PC-9 (cell line): ENCODE measurements at regions not wholly inside any gene's neighbourhood (a gene's known extent, or its start where the extent isn't known, plus 50 kb on each side); places are given as distances from the start of the nearest gene placed in this dataset.

ENCODE experiments used
- CTCF ChIP-seq: fragments of 200-600 bp; sonication (generic); conservative IDR thresholded peaks from 2 replicates; pipeline ENCODE4 v1.6.1; 2017; ENCODE audit warnings: mixed run types, antibody characterized with exemption, mild to moderate bottlenecking, moderate library complexity
- EZH2 ChIP-seq: fragments of 200-600 bp; sonication (generic); IDR thresholded peaks from 2 replicates; pipeline ENCODE4 v1.8.0; 2017; ENCODE audit warnings: antibody characterized with exemption, low read depth

GRCh38 chr2:238581126-238581525, 154.4 kb downstream of the ASB1 start:
- no peak for TF ChIP-seq EZH2
- no peak for TF ChIP-seq CTCF
